H9 (cell line): ENCODE measurements at regions not wholly inside any gene's neighbourhood (a gene's known extent, or its start where the extent isn't known, plus 50 kb on each side); places are given as distances from the start of the nearest gene placed in this dataset.
"Not testable (repeated sequence)": the region's sequence is repeated elsewhere in the genome, so short reads cannot be mapped to it uniquely, and the experiment has no call there.

Experiments used
- DNase-seq: peaks from one replicate; pipeline ENCODE4 v3.0.0-alpha.2; 2017
- H2AFZ ChIP-seq: one replicate; pipeline ENCODE4 v1.6.1; 2013; ENCODE audit warnings: mild to moderate bottlenecking, low read length, control low read depth, moderate library complexity
- H2AK5ac ChIP-seq: 2 replicates; pipeline ENCODE4 v1.6.1; 2013; ENCODE audit warnings: low read length, control low read depth, mixed read lengths; ENCODE audit not compliant: insufficient read length
- H2BK120ac ChIP-seq: one replicate; pipeline ENCODE4 v1.6.1; 2013; ENCODE audit warnings: low read depth, mild to moderate bottlenecking, low read length, control low read depth, inconsistent platforms; ENCODE audit not compliant: poor library complexity, severe bottlenecking
- H2BK12ac ChIP-seq: 2 replicates; pipeline ENCODE4 v1.6.1; 2013; ENCODE audit warnings: low read length, control low read depth, mixed read lengths, low read depth; ENCODE audit not compliant: insufficient read length
- H2BK15ac ChIP-seq: 2 replicates; pipeline ENCODE4 v1.6.1; 2013; ENCODE audit warnings: low read depth, low read length, control low read depth
- H2BK20ac ChIP-seq: one replicate; pipeline ENCODE4 v1.6.1; 2013; ENCODE audit warnings: low read depth, mild to moderate bottlenecking, low read length, control low read depth, inconsistent platforms; ENCODE audit not compliant: poor library complexity, severe bottlenecking
- H2BK5ac ChIP-seq: 2 replicates; pipeline ENCODE4 v1.6.1; 2013; ENCODE audit warnings: low read length, control low read depth, mixed read lengths; ENCODE audit not compliant: insufficient read length
- H3K14ac ChIP-seq: 2 replicates; pipeline ENCODE4 v1.6.1; 2013; ENCODE audit warnings: low read length, control low read depth; ENCODE audit not compliant: insufficient read depth
- H3K18ac ChIP-seq: 2 replicates; pipeline ENCODE4 v1.6.1; 2013; ENCODE audit warnings: low read depth, mild to moderate bottlenecking, mixed read lengths, low read length, control low read depth; ENCODE audit not compliant: insufficient read length
- H3K23ac ChIP-seq: 2 replicates; pipeline ENCODE4 v1.6.1; 2013; ENCODE audit warnings: low read length, control low read depth, mixed read lengths, low read depth; ENCODE audit not compliant: insufficient read length
- H3K23me2 ChIP-seq: 2 replicates; pipeline ENCODE4 v1.6.1; 2013; ENCODE audit warnings: low read depth, mild to moderate bottlenecking, mixed read lengths, low read length, control low read depth; ENCODE audit not compliant: insufficient read length, poor library complexity, severe bottlenecking
- H3K27ac ChIP-seq: 2 replicates; pipeline ENCODE4 v1.5.1; 2013; ENCODE audit warnings: low read length, control low read depth, mixed read lengths, low read depth; ENCODE audit not compliant: insufficient read length
- H3K27me3 ChIP-seq: 2 replicates; pipeline ENCODE4 v1.6.1; 2013; ENCODE audit warnings: low read length, control low read depth, inconsistent platforms; ENCODE audit not compliant: insufficient read depth
- H3K4ac ChIP-seq: 2 replicates; pipeline ENCODE4 v1.6.1; 2013; ENCODE audit warnings: low read depth, mild to moderate bottlenecking, control low read depth, inconsistent platforms, low read length, moderate library complexity
- H3K4me1 ChIP-seq: 2 replicates; pipeline ENCODE4 v1.6.1; 2013; ENCODE audit warnings: low read length, control low read depth, inconsistent platforms; ENCODE audit not compliant: insufficient read depth
- H3K4me2 ChIP-seq: 2 replicates; pipeline ENCODE4 v1.6.1; 2013; ENCODE audit warnings: low read length, control low read depth, mixed read lengths; ENCODE audit not compliant: insufficient read length, insufficient read depth
- H3K56ac ChIP-seq: 2 replicates; pipeline ENCODE4 v1.6.1; 2013; ENCODE audit warnings: low read depth, mild to moderate bottlenecking, mixed read lengths, low read length, control low read depth; ENCODE audit not compliant: insufficient read length
- H3K79me1 ChIP-seq: 2 replicates; pipeline ENCODE4 v1.6.1; 2013; ENCODE audit warnings: low read depth, mild to moderate bottlenecking, moderate library complexity, low read length, control low read depth, inconsistent platforms; ENCODE audit not compliant: insufficient read depth, poor library complexity, severe bottlenecking
- H3K79me2 ChIP-seq: 2 replicates; pipeline ENCODE4 v1.6.1; 2013; ENCODE audit warnings: low read length, control low read depth, inconsistent platforms; ENCODE audit not compliant: insufficient read depth
- H3K9ac ChIP-seq: 2 replicates; pipeline ENCODE4 v1.6.1; 2013; ENCODE audit warnings: low read length, control low read depth, mixed read lengths; ENCODE audit not compliant: insufficient read length; ENCODE audit errors: extremely low read depth
- H3K9me3 ChIP-seq: one replicate; pipeline ENCODE4 v1.6.1; 2013; ENCODE audit warnings: low read depth, low read length, inconsistent platforms; ENCODE audit not compliant: control insufficient read depth
- H3T11ph ChIP-seq: one replicate; pipeline ENCODE4 v1.6.1; 2013; ENCODE audit warnings: mild to moderate bottlenecking, low read length, control low read depth, inconsistent platforms
- H4K20me1 ChIP-seq: one replicate; pipeline ENCODE4 v1.6.1; 2013; ENCODE audit not compliant: control insufficient read depth, insufficient read length, insufficient read depth
- H4K5ac ChIP-seq: 2 replicates; pipeline ENCODE4 v1.6.1; 2013; ENCODE audit warnings: low read depth, mild to moderate bottlenecking, mixed read lengths, low read length, control low read depth; ENCODE audit not compliant: insufficient read length
- H4K8ac ChIP-seq: replicated peaks from 2 replicates; pipeline ENCODE4 v1.6.1; 2013; ENCODE audit warnings: low read length, control low read depth, mixed read lengths, low read depth; ENCODE audit not compliant: insufficient read length
- H4K91ac ChIP-seq: 2 replicates; pipeline ENCODE4 v1.6.1; 2013; ENCODE audit warnings: low read depth, mild to moderate bottlenecking, moderate library complexity, mixed read lengths, low read length, control low read depth; ENCODE audit not compliant: insufficient read length
- H3K27ac Mint-ChIP-seq, 3 experiments: 2 replicates in 2 of 3; 3 replicates in 1 of 3; pipeline ENCODE4 v1.8.0; 2020 to 2021; ENCODE audit warnings: mixed read lengths in 3 of 3, mild to moderate bottlenecking in 1 of 3, moderate library complexity in 1 of 3
- H3K27me3 Mint-ChIP-seq: 2 replicates; pipeline ENCODE4 v1.8.0; 2021; ENCODE audit warnings: low read depth, mild to moderate bottlenecking, moderate library complexity, mixed read lengths
- H3K36me3 Mint-ChIP-seq, 3 experiments: 2 replicates in 2 of 3; 3 replicates in 1 of 3; pipeline ENCODE4 v1.8.0; 2020 to 2021; ENCODE audit warnings: low read depth in 3 of 3, mixed read lengths in 3 of 3; ENCODE audit not compliant: insufficient read depth in 1 of 3
- H3K4me1 Mint-ChIP-seq, 2 experiments: 2 replicates each; pipeline ENCODE4 v1.8.0; 2020; ENCODE audit warnings: mixed read lengths in 2 of 2
- H3K4me3 Mint-ChIP-seq, 2 experiments: 2 replicates in 1 of 2; 3 replicates in 1 of 2; pipeline ENCODE4 v1.8.0; 2020 to 2021; ENCODE audit warnings: mild to moderate bottlenecking in 2 of 2, mixed read lengths in 2 of 2, moderate library complexity in 1 of 2
- H3K9me3 Mint-ChIP-seq, 2 experiments: 2 replicates in 1 of 2; 3 replicates in 1 of 2; pipeline ENCODE4 v1.8.0; 2020; ENCODE audit warnings: mild to moderate bottlenecking in 2 of 2, mixed read lengths in 2 of 2, moderate library complexity in 1 of 2
- WGBS: extraction: QIAGEN DNeasy Blood & Tissue Kit; methylation state at CpG from one replicate; pipeline ENCODE4 v1.1.7; 2013; ENCODE audit warnings: missing lambda C conversion rate, low lambda C conversion rate, mixed read lengths; ENCODE audit not compliant: insufficient read length; ENCODE audit errors: extremely low coverage; 5-methylcytosine and 5-hydroxymethylcytosine counted together
- TF ChIP-seq, protein P1 (sequence below): fragments of 200-600 bp; sonication (generic); conservative IDR thresholded peaks from 3 replicates; pipeline ENCODE4 v1.8.0; 2021; ENCODE audit warnings: antibody characterized with exemption, mild to moderate bottlenecking

DNA sequence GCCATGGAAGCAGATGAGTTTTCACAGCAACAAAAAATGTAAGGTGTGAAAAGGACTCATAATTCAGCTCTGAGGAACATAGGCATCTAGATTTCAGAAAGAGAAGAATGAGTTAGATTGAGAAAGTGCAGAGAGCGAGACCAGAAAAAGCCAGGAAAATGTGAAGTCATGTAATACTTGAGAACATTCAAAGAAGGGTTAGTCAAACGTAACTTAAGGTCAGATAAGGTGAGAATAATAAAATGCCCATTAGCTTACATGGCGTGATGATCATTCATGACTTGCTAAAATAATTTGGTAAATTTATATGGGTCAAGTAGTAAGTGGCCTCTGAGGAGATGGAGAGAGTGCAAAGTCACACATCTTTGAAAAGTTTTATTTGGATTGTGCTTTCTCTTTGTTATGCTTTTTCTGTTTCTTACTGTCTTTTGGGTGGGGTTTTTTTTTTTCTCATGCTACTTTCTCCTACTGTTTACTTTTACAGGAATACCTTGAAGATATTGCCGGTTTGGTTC lies 271.8 kb upstream of the NRG3 start:
- Mint-ChIP-seq H3K27me3 (no peaks in the 10 kb centered on the region), H3K36me3 (peaks cover 0 to 4% (median 0%) of the 10 kb centered on the region in 3 experiments; a peak in 1 of 7 replicates), H3K4me3 (no peak overlapping the region), H3K4me1 (peaks cover 3 to 5% of the 10 kb centered on the region in 2 experiments; a peak in 3 of 4 replicates), H3K27ac (no peak overlapping the region), H3K9me3 (no peaks in the 10 kb centered on the region; a peak in 2 of 5 replicates)
- Histone ChIP-seq H3K9ac (no peak overlapping the region), H3K56ac (no peak overlapping the region), H3K27ac (no peak overlapping the region), H2AFZ (no peak overlapping the region), H3K4me1 (no peaks in the 10 kb centered on the region), H2AK5ac (no peak overlapping the region), H2BK20ac (no peak overlapping the region), H3K23me2 (no peaks in the 10 kb centered on the region), H2BK12ac (no peak overlapping the region), H3K9me3 (no peaks in the 10 kb centered on the region), H3K79me1 (no peaks in the 10 kb centered on the region), H4K5ac (no peak overlapping the region), H4K8ac (no peak overlapping the region), H2BK15ac (no peak overlapping the region), H3K27me3 (no peaks in the 10 kb centered on the region), H3K23ac (no peak overlapping the region), H3T11ph (no peak overlapping the region), H4K91ac (no peak overlapping the region), H3K18ac (no peak overlapping the region), H3K14ac (no peak overlapping the region), H2BK120ac (no peak overlapping the region), H3K4ac (no peak overlapping the region), H3K4me2 (no peak overlapping the region), H4K20me1 (no peaks in the 10 kb centered on the region), H2BK5ac (no peak overlapping the region), H3K79me2 (no peaks in the 10 kb centered on the region)
- WGBS: no CpG with 5 or more reads among the region's 4 CpGs
- DNase-seq: no peak
- TF ChIP-seq, protein P1, sequence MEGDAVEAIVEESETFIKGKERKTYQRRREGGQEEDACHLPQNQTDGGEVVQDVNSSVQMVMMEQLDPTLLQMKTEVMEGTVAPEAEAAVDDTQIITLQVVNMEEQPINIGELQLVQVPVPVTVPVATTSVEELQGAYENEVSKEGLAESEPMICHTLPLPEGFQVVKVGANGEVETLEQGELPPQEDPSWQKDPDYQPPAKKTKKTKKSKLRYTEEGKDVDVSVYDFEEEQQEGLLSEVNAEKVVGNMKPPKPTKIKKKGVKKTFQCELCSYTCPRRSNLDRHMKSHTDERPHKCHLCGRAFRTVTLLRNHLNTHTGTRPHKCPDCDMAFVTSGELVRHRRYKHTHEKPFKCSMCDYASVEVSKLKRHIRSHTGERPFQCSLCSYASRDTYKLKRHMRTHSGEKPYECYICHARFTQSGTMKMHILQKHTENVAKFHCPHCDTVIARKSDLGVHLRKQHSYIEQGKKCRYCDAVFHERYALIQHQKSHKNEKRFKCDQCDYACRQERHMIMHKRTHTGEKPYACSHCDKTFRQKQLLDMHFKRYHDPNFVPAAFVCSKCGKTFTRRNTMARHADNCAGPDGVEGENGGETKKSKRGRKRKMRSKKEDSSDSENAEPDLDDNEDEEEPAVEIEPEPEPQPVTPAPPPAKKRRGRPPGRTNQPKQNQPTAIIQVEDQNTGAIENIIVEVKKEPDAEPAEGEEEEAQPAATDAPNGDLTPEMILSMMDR: no peak

DNA sequence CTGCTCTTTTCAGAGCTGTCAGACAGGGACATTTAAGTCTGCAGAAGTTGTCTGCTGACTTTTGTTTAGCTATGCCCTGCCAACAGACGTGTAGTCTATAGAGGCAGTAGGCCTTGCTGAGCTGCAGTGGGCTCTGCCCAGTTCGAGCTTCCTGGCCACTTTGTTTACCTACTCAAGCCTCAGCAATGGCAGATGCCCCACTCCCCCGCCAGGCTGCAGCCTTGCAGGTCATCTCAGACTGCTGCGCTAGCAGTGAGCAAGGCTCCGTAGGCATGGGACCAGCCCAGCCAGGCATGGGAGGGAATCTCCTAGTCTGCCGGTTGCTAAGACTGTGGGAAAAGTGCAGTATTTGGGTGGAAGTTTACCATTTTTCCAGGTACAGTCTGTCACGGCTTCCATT lies 230.5 kb upstream of the NRG3 start:
- not testable (repeated sequence) for H3K27me3 Mint-ChIP-seq, H2BK12ac ChIP-seq, H3K4ac ChIP-seq, H2BK20ac ChIP-seq, H2BK120ac ChIP-seq, H2AFZ ChIP-seq, H4K5ac ChIP-seq, H3K23me2 ChIP-seq, H3K79me2 ChIP-seq, H3K79me1 ChIP-seq, H3K18ac ChIP-seq, H3K27ac Mint-ChIP-seq, H2AK5ac ChIP-seq, H3K4me1 Mint-ChIP-seq, H3T11ph ChIP-seq, H3K27me3 ChIP-seq, H4K20me1 ChIP-seq, H4K91ac ChIP-seq, H3K9ac ChIP-seq, H3K27ac ChIP-seq, H3K14ac ChIP-seq, H3K4me2 ChIP-seq, H3K4me3 Mint-ChIP-seq, H2BK15ac ChIP-seq, DNase-seq, H2BK5ac ChIP-seq, H3K56ac ChIP-seq, H3K9me3 ChIP-seq, H3K23ac ChIP-seq, H3K4me1 ChIP-seq, H3K36me3 Mint-ChIP-seq
- WGBS: no CpG with 5 or more reads among the region's 7 CpGs
- H3K9me3 Mint-ChIP-seq: peaks cover 5 to 10% of the 10 kb centered on the region in 2 experiments; a peak in 3 of 5 replicates
- H4K8ac ChIP-seq: peak overlapping the region; percentile 92
